ENCODE measurements at regions not wholly inside any gene's neighbourhood (a gene's known extent, or its start where the extent isn't known, plus 50 kb on each side); places are given as distances from the start of the nearest gene placed in this dataset.

GRCh38 chr5:54795777-54796176, 189.6 kb downstream of the ESM1 start:
- TF ChIP-seq POLR2A (IDR thresholded peaks at IDR 0.05), result no peak
- TF ChIP-seq, protein P1, sequence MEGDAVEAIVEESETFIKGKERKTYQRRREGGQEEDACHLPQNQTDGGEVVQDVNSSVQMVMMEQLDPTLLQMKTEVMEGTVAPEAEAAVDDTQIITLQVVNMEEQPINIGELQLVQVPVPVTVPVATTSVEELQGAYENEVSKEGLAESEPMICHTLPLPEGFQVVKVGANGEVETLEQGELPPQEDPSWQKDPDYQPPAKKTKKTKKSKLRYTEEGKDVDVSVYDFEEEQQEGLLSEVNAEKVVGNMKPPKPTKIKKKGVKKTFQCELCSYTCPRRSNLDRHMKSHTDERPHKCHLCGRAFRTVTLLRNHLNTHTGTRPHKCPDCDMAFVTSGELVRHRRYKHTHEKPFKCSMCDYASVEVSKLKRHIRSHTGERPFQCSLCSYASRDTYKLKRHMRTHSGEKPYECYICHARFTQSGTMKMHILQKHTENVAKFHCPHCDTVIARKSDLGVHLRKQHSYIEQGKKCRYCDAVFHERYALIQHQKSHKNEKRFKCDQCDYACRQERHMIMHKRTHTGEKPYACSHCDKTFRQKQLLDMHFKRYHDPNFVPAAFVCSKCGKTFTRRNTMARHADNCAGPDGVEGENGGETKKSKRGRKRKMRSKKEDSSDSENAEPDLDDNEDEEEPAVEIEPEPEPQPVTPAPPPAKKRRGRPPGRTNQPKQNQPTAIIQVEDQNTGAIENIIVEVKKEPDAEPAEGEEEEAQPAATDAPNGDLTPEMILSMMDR (IDR thresholded peaks at IDR 0.05), result no peak
